Activated CD4-positive, alpha-beta memory T cell treated with anti-CD3 and anti-CD28 coated beads, Interleukin-2, amount 10 ng/mL, durations not matched to agents 7 days and 5 days (primary cell): ENCODE measurements at regions not wholly inside any gene's neighbourhood (a gene's known extent, or its start where the extent isn't known, plus 50 kb on each side); places are given as distances from the start of the nearest gene placed in this dataset.

ENCODE experiments used
- CTCF ChIA-PET: fragments of 350-600 bp; sonication (Branson Sonifier 250); formaldehyde crosslinking; loops from one replicate; lab custom pipeline; 2021; ENCODE audit warnings: antibody characterized with exemption, inconsistent platforms; lab: Charles Lee
- POLR2A ChIA-PET: fragments of 350-600 bp; sonication (Branson Sonifier 250); formaldehyde crosslinking; loops from one replicate; lab custom pipeline; 2021; ENCODE audit warnings: antibody characterized with exemption; lab: Charles Lee
- DNase-seq: peaks from one replicate; pipeline ENCODE4 v3.0.0-alpha.2; 2020
- H3K27ac Mint-ChIP-seq: one replicate; pipeline ENCODE4 v1.8.0; 2021; ENCODE audit warnings: mild to moderate bottlenecking, mixed read lengths
- H3K27me3 Mint-ChIP-seq: one replicate; pipeline ENCODE4 v1.8.0; 2021; ENCODE audit warnings: mixed read lengths
- H3K36me3 Mint-ChIP-seq: one replicate; pipeline ENCODE4 v1.8.0; 2021; ENCODE audit warnings: low read depth, mixed read lengths
- H3K4me1 Mint-ChIP-seq: one replicate; pipeline ENCODE4 v1.8.0; 2021; ENCODE audit warnings: mixed read lengths
- H3K4me3 Mint-ChIP-seq: one replicate; pipeline ENCODE4 v1.8.0; 2021; ENCODE audit warnings: mild to moderate bottlenecking, mixed read lengths
- H3K9me3 Mint-ChIP-seq: one replicate; pipeline ENCODE4 v1.8.0; 2021; ENCODE audit warnings: mixed read lengths

DNA sequence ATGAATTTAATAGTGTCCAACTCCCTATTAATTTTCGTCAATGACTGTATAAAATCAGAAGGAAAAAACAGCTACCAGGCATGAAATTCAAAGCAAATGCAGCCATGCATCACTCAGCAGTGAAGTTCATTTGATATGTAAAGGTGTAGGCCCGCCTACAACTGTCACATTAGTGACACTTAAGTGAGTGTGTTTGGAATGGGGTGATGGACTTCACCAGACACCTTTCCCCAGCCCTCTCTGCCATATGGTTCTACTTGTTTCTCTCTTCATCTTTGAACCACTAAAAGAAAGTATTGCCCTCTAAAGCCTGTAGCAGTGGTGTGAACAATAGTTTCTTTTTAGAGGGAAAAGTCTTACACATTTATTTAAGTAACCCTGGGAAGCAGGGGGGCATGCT is 124.0 kb downstream of the SIPA1L2 start:
- no peak overlapping the region for H3K4me3 Mint-ChIP-seq
- H3K27ac Mint-ChIP-seq = no peak overlapping the region
- H3K36me3 Mint-ChIP-seq = no peaks in the 10 kb centered on the region
- CTCF ChIA-PET = no interaction called here
- POLR2A ChIA-PET = no interaction called here
- no peak for DNase-seq
- no peaks in the 10 kb centered on the region for H3K4me1 Mint-ChIP-seq
- H3K27me3 Mint-ChIP-seq = no peaks in the 10 kb centered on the region
- no peaks in the 10 kb centered on the region for H3K9me3 Mint-ChIP-seq

DNA sequence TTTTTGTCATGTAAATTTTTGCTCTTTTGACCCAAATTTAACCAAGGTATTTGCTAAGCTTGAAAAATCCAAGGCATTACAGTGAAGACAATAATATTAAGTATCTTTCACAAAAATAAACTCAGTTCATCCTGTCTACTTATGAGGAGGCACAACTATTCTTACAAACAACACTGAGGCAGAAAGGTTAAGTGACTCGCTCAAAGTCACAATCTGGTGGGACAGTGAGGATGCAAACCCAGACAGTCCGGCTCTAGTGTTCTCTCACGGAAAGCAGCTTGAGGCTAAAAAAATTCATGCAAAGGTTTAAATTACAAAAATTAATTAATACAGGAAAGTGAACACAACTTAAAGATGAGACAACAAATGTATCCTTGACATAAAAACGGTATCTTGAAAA is 125.3 kb downstream of the SIPA1L2 start:
- Mint-ChIP-seq H3K36me3 (no peaks in the 10 kb centered on the region), H3K9me3 (no peaks in the 10 kb centered on the region), H3K27ac (no peak overlapping the region), H3K4me3 (no peak overlapping the region), H3K4me1 (no peaks in the 10 kb centered on the region), H3K27me3 (no peaks in the 10 kb centered on the region)
- POLR2A ChIA-PET = no interaction called here
- CTCF ChIA-PET = no interaction called here
- DNase-seq = no peak

DNA sequence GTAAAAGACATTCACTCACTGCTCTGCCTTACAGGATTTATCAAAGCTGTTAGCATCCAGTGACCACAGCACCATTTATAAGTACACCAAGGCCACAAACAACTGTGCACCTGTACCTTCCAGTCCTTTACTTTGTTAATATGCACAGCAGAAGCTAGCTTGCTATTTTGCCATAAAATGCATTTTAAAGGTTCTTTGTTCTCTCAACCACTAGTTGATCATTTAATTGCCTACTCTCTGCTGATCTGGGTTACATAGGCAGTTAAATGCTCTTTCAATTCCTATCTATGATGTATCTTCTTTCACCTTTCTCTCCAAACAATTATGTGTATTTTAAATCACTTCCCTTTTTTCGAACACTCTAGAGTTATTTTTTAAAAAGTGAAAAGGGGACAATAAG is 126.4 kb downstream of the SIPA1L2 start:
- H3K4me3 Mint-ChIP-seq = no peak overlapping the region
- no peak overlapping the region for H3K27ac Mint-ChIP-seq
- H3K27me3 Mint-ChIP-seq = no peaks in the 10 kb centered on the region
- POLR2A ChIA-PET = no interaction called here
- no peaks in the 10 kb centered on the region for H3K4me1 Mint-ChIP-seq
- DNase-seq = no peak
- CTCF ChIA-PET = no interaction called here
- no peaks in the 10 kb centered on the region for H3K36me3 Mint-ChIP-seq
- H3K9me3 Mint-ChIP-seq = no peaks in the 10 kb centered on the region

DNA sequence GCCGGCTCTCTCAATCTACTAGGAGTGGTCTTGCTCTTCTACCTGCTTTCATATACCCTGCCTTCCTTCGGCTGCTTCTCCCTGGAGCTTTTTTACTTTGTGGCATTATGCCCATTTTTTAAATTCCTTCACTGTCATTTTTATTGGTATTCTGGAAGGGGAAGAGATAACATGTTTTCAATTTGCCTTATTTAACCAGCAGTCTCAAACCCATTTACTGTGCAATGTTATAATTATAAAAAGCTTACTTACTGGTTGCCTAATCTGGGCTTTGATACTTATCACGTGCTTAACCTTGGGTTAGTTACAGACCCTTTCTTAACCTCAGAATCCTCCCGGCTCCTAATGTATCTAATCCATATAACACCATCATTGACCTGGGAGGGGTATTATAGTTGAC is 128.1 kb downstream of the SIPA1L2 start:
- Mint-ChIP-seq H3K4me3 (no peak overlapping the region), H3K27ac (no peak overlapping the region), H3K4me1 (no peaks in the 10 kb centered on the region), H3K27me3 (no peaks in the 10 kb centered on the region), H3K36me3 (no peaks in the 10 kb centered on the region), H3K9me3 (no peaks in the 10 kb centered on the region)
- DNase-seq = no peak
- ChIA-PET CTCF (no interaction called here), POLR2A (no interaction called here)

DNA sequence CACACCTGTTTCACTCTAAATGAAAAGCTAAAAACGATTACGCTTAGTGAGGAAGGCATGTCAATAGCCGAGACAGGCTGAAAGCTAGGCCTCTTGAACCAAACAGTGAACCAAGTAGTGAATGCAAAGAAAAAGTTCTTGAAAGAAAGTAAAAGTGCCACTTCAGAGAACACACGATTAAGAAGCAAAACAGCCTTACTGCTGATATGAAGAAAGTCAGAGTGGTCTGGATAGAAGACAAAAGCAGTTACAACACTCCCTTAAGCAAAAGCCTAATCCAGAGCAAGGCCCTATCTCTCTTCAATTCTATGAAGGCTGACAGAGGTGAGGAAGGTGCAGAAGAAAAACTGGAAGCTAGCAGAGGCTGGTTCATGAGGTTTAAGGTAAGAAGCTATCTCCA is 130.7 kb downstream of the SIPA1L2 start:
- H3K36me3 Mint-ChIP-seq = no peaks in the 10 kb centered on the region
- no peaks in the 10 kb centered on the region for H3K4me1 Mint-ChIP-seq
- CTCF ChIA-PET = no interaction called here
- POLR2A ChIA-PET = no interaction called here
- no peak for DNase-seq
- H3K9me3 Mint-ChIP-seq = no peaks in the 10 kb centered on the region
- H3K27ac Mint-ChIP-seq = no peak overlapping the region
- no peaks in the 10 kb centered on the region for H3K27me3 Mint-ChIP-seq
- no peak overlapping the region for H3K4me3 Mint-ChIP-seq

DNA sequence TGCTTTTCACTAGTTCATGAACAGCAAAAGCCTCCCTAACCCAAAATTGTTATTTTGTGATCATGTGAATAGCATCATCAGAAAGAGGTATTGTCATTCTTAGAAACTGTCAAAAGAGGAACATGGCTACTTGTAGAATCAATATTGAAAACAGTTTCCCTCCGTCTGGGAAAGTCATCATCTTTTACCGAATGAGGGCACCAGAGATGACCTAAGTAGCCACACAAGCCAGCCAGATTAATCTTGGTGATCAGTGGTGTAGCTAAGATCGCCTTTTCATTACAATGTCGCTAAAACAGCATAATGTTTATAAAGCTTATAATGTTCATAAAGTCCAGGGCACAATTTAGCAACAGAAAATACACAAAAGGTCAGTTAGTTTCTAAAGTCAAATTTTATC is 136.1 kb downstream of the SIPA1L2 start:
- Mint-ChIP-seq H3K36me3 (no peaks in the 10 kb centered on the region), H3K9me3 (no peaks in the 10 kb centered on the region), H3K27ac (no peak overlapping the region), H3K27me3 (no peaks in the 10 kb centered on the region), H3K4me1 (no peaks in the 10 kb centered on the region), H3K4me3 (no peak overlapping the region)
- POLR2A ChIA-PET = no interaction called here
- CTCF ChIA-PET = no interaction called here
- no peak for DNase-seq

DNA sequence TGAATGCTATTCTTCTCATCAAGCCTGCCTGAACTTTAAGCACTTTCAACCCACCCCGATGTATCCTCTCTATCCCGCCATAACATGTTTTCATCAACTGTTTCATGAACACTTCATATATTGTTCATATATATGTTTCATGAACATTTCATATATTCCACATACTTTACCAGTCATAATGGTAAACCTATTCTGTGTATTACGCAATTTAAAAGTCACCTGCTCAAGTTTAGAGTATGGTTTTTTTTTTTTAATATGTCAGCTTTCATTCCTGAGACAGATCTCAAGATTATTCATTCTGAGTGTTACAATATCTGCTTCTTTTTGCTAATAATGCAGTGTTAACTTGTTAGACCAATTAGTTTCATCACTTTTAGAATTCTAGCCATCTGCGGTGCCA is 140.7 kb downstream of the SIPA1L2 start:
- H3K27ac Mint-ChIP-seq = no peak overlapping the region
- H3K4me3 Mint-ChIP-seq = no peak overlapping the region
- H3K9me3 Mint-ChIP-seq = no peaks in the 10 kb centered on the region
- CTCF ChIA-PET = no interaction called here
- DNase-seq = no peak
- no peaks in the 10 kb centered on the region for H3K4me1 Mint-ChIP-seq
- H3K36me3 Mint-ChIP-seq = no peaks in the 10 kb centered on the region
- no peaks in the 10 kb centered on the region for H3K27me3 Mint-ChIP-seq
- POLR2A ChIA-PET = no interaction called here

DNA sequence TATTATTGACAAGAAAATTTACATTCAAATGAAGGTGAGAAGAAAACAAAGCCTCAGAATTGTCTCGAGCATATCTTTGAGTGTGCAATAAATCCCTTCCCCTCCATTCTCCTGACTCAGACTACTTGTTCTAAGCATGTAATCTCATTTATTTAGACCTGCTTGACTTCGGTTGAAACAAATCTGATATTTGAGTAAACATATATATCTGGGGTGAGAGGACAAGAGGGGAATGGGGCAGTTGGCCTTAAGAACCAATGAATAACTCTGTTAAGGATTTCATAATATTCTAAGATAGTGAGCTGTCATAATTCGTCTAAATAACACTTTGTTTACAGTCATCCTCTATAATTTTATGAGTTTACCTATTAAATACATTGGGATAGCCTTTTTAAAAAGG is 142.7 kb downstream of the SIPA1L2 start:
- ChIA-PET CTCF (interaction anchor here (0.8 kb wide), 1 partner anchor 140 kb away, joined by 3 read pairs; no protein-coding TSS in a partner anchor), POLR2A (no interaction called here)
- Mint-ChIP-seq H3K36me3 (no peaks in the 10 kb centered on the region), H3K9me3 (no peaks in the 10 kb centered on the region), H3K27ac (no peak overlapping the region), H3K4me1 (no peaks in the 10 kb centered on the region), H3K4me3 (no peak overlapping the region), H3K27me3 (no peaks in the 10 kb centered on the region)
- no peak for DNase-seq

DNA sequence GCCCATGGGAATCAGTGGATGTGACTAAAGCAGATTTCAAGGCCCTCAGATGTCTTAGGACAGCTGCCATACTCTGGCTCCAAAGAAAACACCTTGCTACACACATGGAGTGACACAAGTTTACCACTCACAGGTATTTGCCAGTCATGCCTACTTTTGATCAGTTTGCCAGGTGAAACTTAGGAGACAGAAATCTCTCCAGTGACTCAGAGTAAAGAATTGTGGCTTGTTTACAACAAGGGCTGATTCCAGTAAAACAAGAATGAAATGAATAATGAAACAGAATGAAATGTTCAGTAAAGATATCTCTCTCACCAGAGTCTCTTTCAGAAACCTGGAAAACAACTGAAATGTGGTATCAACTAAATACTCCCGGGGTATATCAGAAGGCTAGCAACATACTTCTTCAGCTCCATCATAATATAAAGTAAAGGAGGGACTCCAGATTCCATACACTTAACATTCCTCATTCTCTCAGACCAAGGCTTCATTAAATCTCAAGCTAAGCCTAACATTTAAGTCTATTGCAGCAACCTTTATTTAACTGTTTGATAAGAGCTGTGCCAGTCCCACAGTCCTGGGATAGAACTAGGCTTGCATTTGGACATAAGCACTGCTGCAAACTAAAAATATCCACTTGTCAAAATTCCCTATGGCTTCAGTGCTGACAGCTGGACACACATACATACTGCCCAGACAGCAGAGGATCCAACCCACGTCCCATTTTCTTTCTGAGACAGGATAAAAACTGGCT is 143.3 kb downstream of the SIPA1L2 start:
- no peak for DNase-seq
- Mint-ChIP-seq H3K27ac (no peak overlapping the region), H3K9me3 (no peaks in the 10 kb centered on the region), H3K4me1 (no peaks in the 10 kb centered on the region), H3K36me3 (no peaks in the 10 kb centered on the region), H3K27me3 (no peaks in the 10 kb centered on the region), H3K4me3 (no peak overlapping the region)
- CTCF ChIA-PET = interaction anchor here (0.8 kb wide), 1 partner anchor 141 kb away, joined by 3 read pairs; no protein-coding TSS in a partner anchor
- POLR2A ChIA-PET = no interaction called here

DNA sequence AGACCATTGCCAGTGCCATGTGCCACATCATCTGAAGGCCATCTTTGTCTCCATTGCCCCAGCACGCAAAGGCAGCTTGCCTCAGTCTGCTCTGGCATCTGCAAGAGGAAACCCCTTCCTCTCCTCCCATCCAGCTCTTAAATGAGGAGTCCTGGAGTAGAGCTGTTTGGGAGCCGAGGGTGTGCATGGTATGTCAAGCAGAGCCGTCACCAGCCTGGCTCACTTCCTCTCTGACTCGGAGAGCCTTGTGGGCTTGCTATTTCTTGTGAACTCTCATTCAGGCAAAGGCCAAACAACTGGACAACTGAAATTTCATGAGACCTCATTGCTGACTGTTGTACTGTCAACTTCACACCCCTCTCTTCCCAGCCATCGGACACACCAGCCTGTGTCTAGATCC is 143.9 kb downstream of the SIPA1L2 start:
- POLR2A ChIA-PET = no interaction called here

DNA sequence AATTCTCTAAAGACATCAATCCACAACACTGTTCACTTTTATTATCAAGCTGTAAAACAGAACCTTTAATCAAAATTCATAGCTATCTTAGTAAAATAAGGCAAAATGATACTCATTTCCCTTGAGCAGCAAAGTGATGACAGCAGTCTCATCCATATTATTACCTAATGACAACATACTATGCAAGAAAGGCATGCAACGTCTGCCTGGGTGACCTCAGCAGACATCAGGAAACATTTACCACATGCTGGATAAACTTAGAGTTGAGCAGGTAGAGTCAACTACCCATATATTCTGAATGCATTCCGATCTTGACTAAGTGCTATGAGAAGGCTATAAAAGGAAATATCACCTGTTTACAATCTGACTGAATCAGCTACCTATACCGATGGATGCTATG is 145.1 kb downstream of the SIPA1L2 start:
- ChIA-PET CTCF (no interaction called here), POLR2A (no interaction called here)
- no peaks in the 10 kb centered on the region for H3K4me1 Mint-ChIP-seq
- H3K27ac Mint-ChIP-seq = no peak overlapping the region
- H3K4me3 Mint-ChIP-seq = no peak overlapping the region
- H3K27me3 Mint-ChIP-seq = no peaks in the 10 kb centered on the region
- no peaks in the 10 kb centered on the region for H3K9me3 Mint-ChIP-seq
- DNase-seq = no peak
- no peaks in the 10 kb centered on the region for H3K36me3 Mint-ChIP-seq

More for the DNA sequence above, 143.9 kb downstream of the SIPA1L2 start:
- CTCF ChIA-PET = no interaction called here
- no peak overlapping the region for H3K4me3 Mint-ChIP-seq
- no peaks in the 10 kb centered on the region for H3K4me1 Mint-ChIP-seq
- H3K9me3 Mint-ChIP-seq = no peaks in the 10 kb centered on the region
- no peak overlapping the region for H3K27ac Mint-ChIP-seq
- H3K36me3 Mint-ChIP-seq = no peaks in the 10 kb centered on the region
- H3K27me3 Mint-ChIP-seq = no peaks in the 10 kb centered on the region
- DNase-seq = no peak

DNA sequence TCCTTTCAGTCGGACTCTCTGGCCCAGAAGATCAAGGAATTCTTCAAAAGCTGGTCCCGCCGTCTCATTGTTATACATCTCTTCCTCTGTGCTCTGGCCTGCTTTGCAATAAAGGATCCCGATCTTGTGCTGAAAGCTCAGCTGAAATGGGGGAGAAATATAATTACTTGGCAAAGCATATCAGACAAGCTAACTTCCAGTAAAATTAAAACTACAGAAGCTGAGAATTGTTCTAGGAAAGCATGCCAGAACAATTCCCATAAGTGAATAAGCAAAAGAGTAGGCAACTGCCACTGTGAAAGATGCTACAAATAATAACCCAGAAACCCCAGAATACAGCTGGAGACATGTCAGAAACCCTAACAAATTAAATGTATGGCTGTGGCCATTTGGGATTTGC is 146.1 kb downstream of the SIPA1L2 start:
- CTCF ChIA-PET = no interaction called here
- POLR2A ChIA-PET = no interaction called here
- no peak for DNase-seq
- H3K27me3 Mint-ChIP-seq = no peaks in the 10 kb centered on the region
- H3K4me3 Mint-ChIP-seq = no peak overlapping the region
- no peaks in the 10 kb centered on the region for H3K4me1 Mint-ChIP-seq
- H3K36me3 Mint-ChIP-seq = no peaks in the 10 kb centered on the region
- H3K27ac Mint-ChIP-seq = no peak overlapping the region
- no peaks in the 10 kb centered on the region for H3K9me3 Mint-ChIP-seq

DNA sequence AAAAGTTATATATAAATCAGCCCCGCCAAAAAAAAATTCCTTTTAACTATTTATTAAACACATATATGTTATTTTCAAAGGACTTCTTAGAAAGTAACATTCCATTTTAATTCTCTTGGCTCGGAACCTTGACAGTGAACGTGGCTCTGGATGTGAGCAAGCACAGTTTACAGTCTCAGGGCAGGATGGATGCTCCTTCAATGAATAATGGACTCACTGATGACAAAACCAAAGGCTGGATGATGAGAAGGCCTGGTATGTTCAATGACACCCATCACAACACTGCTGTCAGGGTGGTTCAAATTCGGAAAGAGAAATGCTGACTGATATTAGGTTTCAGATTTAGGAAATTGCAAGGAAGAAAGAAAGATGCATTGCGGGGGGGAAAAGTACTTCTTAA is 148.8 kb downstream of the SIPA1L2 start:
- ChIA-PET CTCF (no interaction called here), POLR2A (no interaction called here)
- no peaks in the 10 kb centered on the region for H3K4me1 Mint-ChIP-seq
- no peak overlapping the region for H3K27ac Mint-ChIP-seq
- no peak for DNase-seq
- no peaks in the 10 kb centered on the region for H3K9me3 Mint-ChIP-seq
- H3K27me3 Mint-ChIP-seq = no peaks in the 10 kb centered on the region
- H3K4me3 Mint-ChIP-seq = no peak overlapping the region
- no peaks in the 10 kb centered on the region for H3K36me3 Mint-ChIP-seq

DNA sequence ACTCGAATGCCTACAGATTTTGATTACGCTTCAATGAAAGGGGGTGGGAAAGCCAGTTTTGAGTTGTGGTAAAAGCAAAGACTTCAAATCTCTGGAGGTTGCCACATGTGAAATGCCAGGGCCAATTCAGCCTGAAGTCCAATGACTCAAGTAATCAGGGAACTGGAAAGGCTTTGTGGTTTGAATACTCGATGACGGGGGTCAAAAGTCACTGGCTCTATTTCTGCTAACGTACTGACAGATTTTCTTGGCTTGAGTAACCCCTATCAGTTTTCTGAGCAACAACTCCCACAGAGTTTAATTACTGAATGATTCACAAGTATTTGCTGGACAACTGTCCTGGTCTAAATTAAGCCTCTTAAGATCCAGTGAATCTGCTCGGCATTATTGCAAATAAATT is 152.2 kb downstream of the SIPA1L2 start:
- Mint-ChIP-seq H3K27ac (no peak overlapping the region), H3K9me3 (no peaks in the 10 kb centered on the region), H3K4me3 (no peak overlapping the region), H3K4me1 (no peaks in the 10 kb centered on the region), H3K36me3 (no peaks in the 10 kb centered on the region), H3K27me3 (no peaks in the 10 kb centered on the region)
- no peak for DNase-seq
- CTCF ChIA-PET = no interaction called here
- POLR2A ChIA-PET = no interaction called here
